ENCODE measurements at regions not wholly inside any gene's neighbourhood (a gene's known extent, or its start where the extent isn't known, plus 50 kb on each side); places are given as distances from the start of the nearest gene placed in this dataset.
A peak's percentile ranks its signal among the peaks of the same experiment; 100 is the strongest.
"Not testable (repeated sequence)": the region's sequence is repeated elsewhere in the genome, so short reads cannot be mapped to it uniquely, and the experiment has no call there.

DNA sequence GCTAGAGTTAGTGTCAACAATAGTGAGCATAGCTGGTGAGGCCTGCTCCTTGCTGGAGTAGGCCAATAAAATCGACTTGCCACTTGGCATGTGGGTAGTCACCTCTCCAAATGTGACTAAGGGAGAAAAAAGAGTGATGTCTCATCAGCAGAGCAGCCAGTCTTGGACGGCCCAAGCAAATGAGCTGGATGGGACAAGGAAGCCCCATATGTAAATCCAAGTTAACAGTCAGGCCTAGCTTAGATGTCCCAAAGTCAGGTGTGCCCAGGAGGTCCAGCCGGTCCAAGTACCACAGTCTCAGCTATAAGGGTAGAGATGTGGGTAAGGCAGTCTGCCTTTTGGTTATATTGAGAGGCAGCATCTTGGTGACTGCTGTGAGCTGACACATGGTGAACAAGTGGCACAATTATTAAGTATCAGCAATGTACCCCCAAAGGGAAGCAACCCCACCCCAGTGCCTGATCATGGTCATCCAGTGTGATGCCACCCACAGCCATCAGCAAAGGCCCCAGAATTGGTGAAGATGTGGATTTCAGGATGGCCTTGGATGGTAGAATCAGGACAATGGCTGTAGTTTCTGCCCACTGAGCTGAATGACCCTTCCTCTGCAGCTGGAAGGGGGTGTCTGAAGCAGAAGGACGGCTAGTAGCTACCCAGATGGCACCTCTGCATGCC lies 83.4 kb downstream of the TNFRSF13B start:
- Histone ChIP-seq H3K27me3 (no peaks in the 10 kb centered on the region), H3K4me1 (no peaks in the 10 kb centered on the region), H3K36me3 (no peaks in the 10 kb centered on the region), H3K27ac (no peak overlapping the region), H3K9me3 (no peaks in the 10 kb centered on the region), H3K4me3 (no peak overlapping the region)
- intact Hi-C loops (cut with DNase I; ENCODE audit: low total_unique reads): no loop called here
- DNase-seq (ENCODE audit: low spot score in 2 of 2): peak in 1 of 2 donors; percentile 25
- TF ChIP-seq, protein P1, sequence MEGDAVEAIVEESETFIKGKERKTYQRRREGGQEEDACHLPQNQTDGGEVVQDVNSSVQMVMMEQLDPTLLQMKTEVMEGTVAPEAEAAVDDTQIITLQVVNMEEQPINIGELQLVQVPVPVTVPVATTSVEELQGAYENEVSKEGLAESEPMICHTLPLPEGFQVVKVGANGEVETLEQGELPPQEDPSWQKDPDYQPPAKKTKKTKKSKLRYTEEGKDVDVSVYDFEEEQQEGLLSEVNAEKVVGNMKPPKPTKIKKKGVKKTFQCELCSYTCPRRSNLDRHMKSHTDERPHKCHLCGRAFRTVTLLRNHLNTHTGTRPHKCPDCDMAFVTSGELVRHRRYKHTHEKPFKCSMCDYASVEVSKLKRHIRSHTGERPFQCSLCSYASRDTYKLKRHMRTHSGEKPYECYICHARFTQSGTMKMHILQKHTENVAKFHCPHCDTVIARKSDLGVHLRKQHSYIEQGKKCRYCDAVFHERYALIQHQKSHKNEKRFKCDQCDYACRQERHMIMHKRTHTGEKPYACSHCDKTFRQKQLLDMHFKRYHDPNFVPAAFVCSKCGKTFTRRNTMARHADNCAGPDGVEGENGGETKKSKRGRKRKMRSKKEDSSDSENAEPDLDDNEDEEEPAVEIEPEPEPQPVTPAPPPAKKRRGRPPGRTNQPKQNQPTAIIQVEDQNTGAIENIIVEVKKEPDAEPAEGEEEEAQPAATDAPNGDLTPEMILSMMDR (IDR thresholded peaks at IDR 0.05): no peak
- no peak for TF ChIP-seq POLR2A (IDR thresholded peaks at IDR 0.05)
- TF ChIP-seq POLR2AphosphoS5 (IDR thresholded peaks at IDR 0.05): no peak

DNA sequence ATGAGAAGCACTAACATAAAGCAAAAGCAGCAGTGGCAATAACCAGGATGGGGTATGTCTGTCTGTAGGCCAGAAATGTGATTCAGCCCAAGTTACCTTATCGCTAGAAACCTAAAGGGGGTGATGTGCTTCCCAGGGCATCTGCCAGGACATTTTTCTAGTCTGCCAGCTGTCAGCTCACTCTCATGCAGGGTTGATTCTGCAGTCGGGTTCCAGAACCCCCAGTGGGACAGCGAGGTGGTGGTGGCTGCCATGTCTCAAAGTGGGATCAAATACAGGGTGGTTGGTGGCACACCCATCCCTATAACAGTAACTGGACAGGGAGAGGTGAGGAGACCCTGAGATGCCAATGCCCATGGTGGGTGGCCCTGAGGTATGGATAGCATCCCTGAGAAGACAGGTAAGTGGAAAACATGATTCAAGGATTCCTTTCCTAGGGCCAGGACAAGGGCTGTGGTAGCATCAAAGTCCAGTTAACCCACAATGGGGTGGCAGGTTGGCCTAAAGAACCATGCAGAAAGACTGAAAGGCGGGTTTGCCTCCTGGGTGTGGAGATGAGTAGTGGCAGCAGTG lies 84.3 kb downstream of the TNFRSF13B start:
- peak in 1 of 2 donors; percentile 27 for DNase-seq (ENCODE audit: low spot score in 2 of 2)
- Histone ChIP-seq H3K27ac (no peak overlapping the region), H3K27me3 (no peaks in the 10 kb centered on the region), H3K36me3 (no peaks in the 10 kb centered on the region), H3K4me1 (no peaks in the 10 kb centered on the region), H3K9me3 (no peaks in the 10 kb centered on the region), H3K4me3 (no peak overlapping the region)
- intact Hi-C loops (cut with DNase I; ENCODE audit: low total_unique reads): no loop called here
- no peak for TF ChIP-seq POLR2AphosphoS5 (IDR thresholded peaks at IDR 0.05)
- no peak for TF ChIP-seq POLR2A (IDR thresholded peaks at IDR 0.05)
- TF ChIP-seq, protein P1 (IDR thresholded peaks at IDR 0.05): no peak

DNA sequence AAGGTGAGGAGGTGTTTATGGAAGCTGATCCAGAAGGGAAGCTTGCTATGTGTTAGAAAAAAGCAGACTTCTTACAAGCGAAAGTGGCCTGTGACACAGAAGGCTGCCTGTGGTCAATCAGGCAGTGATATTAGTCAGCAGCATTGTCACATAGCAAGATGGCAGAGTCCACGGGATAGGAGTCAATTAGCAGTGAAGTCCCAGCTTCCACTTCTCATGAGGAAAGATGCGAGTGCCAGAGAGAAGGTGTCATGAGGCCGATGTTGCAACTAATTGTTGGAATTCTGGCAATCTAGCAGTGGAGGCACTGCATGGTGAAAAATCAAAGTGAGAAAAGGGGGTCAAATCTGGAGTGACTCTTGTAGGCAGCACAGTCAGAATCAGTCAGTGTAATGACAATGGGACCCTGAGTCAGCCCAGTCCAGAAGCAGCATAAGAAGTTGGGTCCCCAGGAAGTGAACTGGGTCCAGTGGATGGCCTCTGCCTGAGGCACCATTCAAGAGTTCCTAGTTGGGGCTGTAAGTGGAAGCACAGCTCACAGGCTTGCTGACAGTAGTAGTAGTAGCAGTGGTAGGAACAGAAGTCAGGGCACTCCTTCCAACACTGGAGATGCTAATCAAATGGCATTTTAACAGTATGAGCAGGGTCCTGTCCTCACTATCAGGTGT lies 85.1 kb downstream of the TNFRSF13B start:
- intact Hi-C loops (cut with DNase I; ENCODE audit: low total_unique reads): no loop called here
- Histone ChIP-seq H3K4me1 (no peaks in the 10 kb centered on the region), H3K27me3 (no peaks in the 10 kb centered on the region), H3K27ac (no peak overlapping the region), H3K36me3 (no peaks in the 10 kb centered on the region), H3K9me3 (no peaks in the 10 kb centered on the region), H3K4me3 (no peak overlapping the region)
- DNase-seq (ENCODE audit: low spot score in 2 of 2): no peak
- no peak for TF ChIP-seq POLR2A (IDR thresholded peaks at IDR 0.05)

DNA sequence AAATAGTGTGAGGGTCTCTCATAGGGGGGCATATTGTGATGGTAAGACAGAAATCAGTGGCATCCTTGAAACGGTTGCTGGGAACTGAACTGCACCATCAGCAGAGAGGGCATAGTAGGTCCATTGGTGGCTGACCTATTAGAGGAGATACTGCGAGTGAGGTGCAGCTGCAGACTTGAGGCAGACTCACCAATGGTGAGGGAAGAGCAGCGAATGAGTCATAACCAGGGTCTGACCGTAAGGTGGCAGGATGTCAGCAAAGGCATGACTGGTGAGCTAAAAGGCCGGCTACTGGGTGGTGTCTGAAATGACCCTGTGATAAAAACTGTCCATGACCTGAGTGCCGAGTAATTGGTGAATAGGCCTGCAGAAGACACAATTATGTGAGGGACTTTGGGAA lies 86.7 kb downstream of the TNFRSF13B start:
- H3K9me3 ChIP-seq; intact Hi-C loops (cut with DNase I; ENCODE audit: low total_unique reads); H3K27ac ChIP-seq; H3K36me3 ChIP-seq; H3K4me1 ChIP-seq; H3K4me3 ChIP-seq; H3K27me3 ChIP-seq; DNase-seq (ENCODE audit: low spot score in 2 of 2): not testable (repeated sequence)

DNA sequence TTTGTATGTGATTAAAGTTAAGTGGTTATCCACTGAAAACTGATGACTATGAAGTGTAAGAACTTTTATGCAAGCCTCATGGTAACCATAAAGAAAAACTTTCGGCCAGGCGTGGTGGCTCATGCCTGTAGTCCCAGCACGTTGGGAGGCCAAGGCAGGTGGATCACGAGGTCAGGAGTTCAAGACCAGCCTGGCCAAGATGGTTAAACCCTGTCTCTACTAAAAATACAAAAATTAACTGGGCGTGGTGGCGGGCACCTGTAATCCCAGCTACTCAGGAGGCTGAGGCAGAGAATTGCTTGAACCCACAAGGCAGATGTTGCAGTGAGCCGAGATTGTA lies 89.0 kb downstream of the TNFRSF13B start:
- H3K4me1 ChIP-seq; intact Hi-C loops (cut with DNase I; ENCODE audit: low total_unique reads); H3K4me3 ChIP-seq; H3K9me3 ChIP-seq; H3K27ac ChIP-seq; DNase-seq (ENCODE audit: low spot score in 2 of 2); H3K27me3 ChIP-seq; H3K36me3 ChIP-seq: not testable (repeated sequence)

DNA sequence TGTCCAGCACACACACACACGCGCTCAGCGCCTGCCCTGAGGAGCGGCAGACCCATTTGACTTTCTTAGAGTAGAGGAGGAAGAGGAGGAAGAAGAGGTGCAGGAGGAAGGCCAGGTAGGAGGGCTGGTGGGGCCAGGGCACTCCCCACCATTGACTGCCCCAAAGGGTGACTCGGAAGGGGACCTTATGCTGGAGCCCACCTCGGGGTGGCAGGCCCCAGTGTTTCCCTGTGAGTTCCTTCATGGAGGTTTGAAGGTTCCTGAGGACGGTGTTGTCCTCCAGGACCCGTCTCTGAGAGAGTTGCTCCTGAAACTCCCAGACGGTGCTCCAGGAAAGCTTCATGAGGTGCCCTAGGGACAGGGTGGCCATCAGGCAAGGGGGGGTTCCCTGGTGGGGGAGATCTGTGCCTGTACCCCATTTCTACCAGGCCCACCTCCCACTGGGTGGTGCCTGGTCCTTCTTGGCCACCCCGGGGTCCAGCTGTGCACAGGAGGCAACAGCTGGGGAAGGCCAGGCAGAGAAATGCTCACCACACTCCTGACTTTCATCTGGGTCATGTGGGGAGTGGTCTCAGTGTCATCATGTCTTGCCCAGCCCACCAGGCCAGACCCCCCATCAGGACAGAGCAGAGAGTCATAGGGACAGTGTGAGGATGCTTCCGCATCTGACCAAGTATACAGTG lies 89.5 kb downstream of the TNFRSF13B start:
- no peak overlapping the region for H3K27ac ChIP-seq
- no peaks in the 10 kb centered on the region for H3K36me3 ChIP-seq
- peaks cover 0 to 6% of the 10 kb centered on the region in 2 donors for H3K9me3 ChIP-seq
- TF ChIP-seq POLR2AphosphoS5 (IDR thresholded peaks at IDR 0.05) (no peak), POLR2A (IDR thresholded peaks at IDR 0.05) (no peak)
- TF ChIP-seq, protein P1 (IDR thresholded peaks at IDR 0.05): no peak
- no peak overlapping the region for H3K4me3 ChIP-seq
- no peaks in the 10 kb centered on the region for H3K27me3 ChIP-seq
- no peaks in the 10 kb centered on the region for H3K4me1 ChIP-seq
- DNase-seq (ENCODE audit: low spot score in 2 of 2): no peak
- intact Hi-C loops (cut with DNase I; ENCODE audit: low total_unique reads): no loop called here

All from breast epithelium (tissue), 4 donors.